Tibial nerve (tissue), 3 donors: ENCODE measurements at regions not wholly inside any gene's neighbourhood (a gene's known extent, or its start where the extent isn't known, plus 50 kb on each side); places are given as distances from the start of the nearest gene placed in this dataset.

Source experiments
- CTCF ChIP-seq, 5 experiments: fragments of 200-600 bp in 3 of 5; fragments of 450-650 bp in 2 of 5; sonication (generic) in 3 of 5; IDR thresholded peaks; one replicate each; pipeline ENCODE4 v1.5.1; 2016 to 2019; ENCODE audit warnings: antibody characterized with exemption in 5 of 5, mild to moderate bottlenecking in 3 of 5, moderate library complexity in 2 of 5
- POLR2A ChIP-seq, 2 donors: fragments of 450-650 bp; IDR thresholded peaks; one replicate each; pipeline ENCODE4 v1.6.1; 2017; ENCODE audit warnings: antibody characterized with exemption in 2 of 2, mild to moderate bottlenecking in 2 of 2, moderate library complexity in 2 of 2

GRCh38 chr5:56470007-56470406 is 236.9 kb upstream of the ANKRD55 start:
- no peak for TF ChIP-seq POLR2A (IDR thresholded peaks at IDR 0.05)
- TF ChIP-seq CTCF (IDR thresholded peaks at IDR 0.05), result no peak
